Hypothalamus (tissue), 51 donors: ENCODE measurements at regions not wholly inside any gene's neighbourhood (a gene's known extent, or its start where the extent isn't known, plus 50 kb on each side); places are given as distances from the start of the nearest gene placed in this dataset.
A peak's percentile ranks its signal among the peaks of the same experiment; 100 is the strongest.
"Not testable (repeated sequence)": the region's sequence is repeated elsewhere in the genome, so short reads cannot be mapped to it uniquely, and the experiment has no call there.

ENCODE experiments used
- DNase-seq, 51 donors: peaks; one replicate each; lab custom pipeline; 2025; lab: John Stamatoyannopoulos, UW

GRCh38 chr16:26951950-26952349 is 114.8 kb upstream of the C16orf82 start:
- no peak for DNase-seq

DNA sequence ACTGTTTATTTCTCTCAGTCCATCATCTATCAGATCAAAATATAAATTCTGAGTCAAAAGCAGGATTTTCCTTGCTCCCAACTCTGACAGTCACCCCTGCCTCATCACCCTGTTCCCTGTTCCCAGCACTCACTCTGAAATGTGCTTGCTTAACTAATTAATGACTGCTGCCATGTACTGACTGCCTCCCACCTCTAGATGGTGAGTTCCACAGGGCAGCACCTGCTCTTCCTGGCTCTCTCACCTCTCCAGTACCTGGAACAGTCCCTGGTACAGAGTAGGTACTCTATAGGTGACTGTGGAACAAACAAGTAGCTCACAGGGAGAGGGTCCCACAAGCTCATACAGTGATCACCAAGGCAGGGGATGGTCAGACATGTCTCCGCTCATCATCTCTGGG is 114.3 kb upstream of the C16orf82 start:
- no peak for DNase-seq

- no peak for DNase-seq
Measured at GRCh38 chr16:26957283-26957859, 109.4 kb upstream of the C16orf82 start.

DNA sequence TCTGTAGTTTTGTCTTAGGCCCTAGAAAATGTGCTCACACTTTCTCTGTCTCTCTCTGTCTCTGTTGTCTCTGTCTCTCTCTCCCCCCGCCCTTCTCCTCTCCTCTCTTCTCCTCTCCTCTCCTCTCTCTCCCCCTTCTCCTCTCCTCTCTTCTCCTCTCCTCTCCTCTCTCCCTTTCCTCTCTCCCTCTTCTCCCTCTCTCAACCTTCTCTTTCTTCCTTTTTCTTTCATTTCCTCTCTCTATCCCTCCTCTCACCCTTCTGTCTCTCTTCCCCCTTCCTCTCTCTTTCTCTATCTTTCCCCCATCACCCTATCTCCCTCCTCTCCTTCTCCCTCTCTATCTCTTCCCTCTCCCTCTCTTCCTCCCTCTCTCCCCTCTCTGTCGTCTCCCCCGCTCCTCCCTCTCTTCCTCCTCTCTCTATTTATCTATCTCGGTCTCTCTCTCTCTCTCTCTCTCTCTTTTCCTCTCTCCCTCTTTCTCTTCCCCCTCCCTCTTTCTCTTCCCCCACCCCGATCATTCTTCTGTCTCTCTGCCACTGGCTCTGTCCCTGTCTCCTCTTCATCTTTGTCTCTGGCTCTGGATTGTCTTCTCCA is 107.2 kb upstream of the C16orf82 start:
- no peak for DNase-seq

DNA sequence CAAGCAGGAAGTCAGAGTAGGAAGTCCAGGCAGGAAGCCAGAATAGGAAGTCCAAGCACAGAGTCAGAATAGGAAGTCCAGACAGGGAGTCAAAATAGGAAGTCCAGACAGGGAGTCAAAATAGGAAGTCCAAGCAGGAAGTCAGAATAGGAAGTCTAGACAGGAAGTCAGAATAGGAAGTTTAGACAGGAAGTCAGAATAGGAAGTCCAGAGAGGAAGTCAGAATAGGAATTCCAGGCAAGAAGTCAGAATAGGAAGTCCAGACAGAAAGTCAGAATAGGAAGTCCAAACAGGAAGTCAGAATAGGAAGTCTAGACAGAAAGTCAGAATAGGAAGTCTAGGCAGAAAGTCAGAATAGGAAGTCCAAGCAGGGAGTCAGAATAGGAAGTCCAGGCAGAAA is 105.3 kb upstream of the C16orf82 start:
- no peak for DNase-seq

- DNase-seq, result no peak
Measured at GRCh38 chr16:26963109-26963508, 103.6 kb upstream of the C16orf82 start.

- DNase-seq, result no peak
Measured at GRCh38 chr16:26969589-26970231, 97.0 kb upstream of the C16orf82 start.

- no peak for DNase-seq
Measured at GRCh38 chr16:26970292-26970691, 96.4 kb upstream of the C16orf82 start.

- DNase-seq, result peak in 2 of 51 donors; percentile 4 to 12
Measured at GRCh38 chr16:26976873-26977272, 89.9 kb upstream of the C16orf82 start.

DNA sequence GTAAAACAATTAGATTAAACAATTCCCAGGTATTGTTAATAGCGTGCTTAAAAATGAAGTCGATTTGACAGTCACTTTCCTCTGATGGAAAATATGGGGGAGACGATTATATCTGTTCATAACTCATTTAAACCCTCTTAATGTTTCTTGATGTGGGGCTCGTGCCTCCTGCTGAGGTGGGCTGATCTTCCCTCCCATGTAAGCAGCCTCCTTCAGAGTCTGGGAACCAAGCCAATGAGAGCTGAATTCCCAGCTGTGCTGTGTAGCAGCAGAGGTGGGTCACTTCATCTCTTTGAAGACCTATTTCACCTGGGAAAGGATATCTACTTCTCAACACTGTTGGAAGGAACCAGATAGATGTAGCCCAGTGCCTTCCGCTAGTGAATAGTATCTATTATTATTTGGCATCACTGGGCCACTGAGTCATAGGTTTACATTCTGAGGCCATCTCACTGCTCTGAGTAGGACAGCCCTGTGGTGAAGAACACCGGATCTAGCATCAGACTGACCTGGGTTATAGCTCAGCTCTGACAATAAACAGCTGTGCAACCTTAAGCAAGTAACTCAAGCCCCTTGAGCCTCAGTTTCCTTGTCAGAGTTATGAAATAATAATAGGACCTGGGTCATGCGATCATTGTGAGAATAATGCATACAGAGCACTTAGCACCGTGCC is 85.3 kb upstream of the C16orf82 start:
- peak in 1 of 51 donors; percentile 5 for DNase-seq

- no peak for DNase-seq
Measured at GRCh38 chr16:26982422-26982821, 84.3 kb upstream of the C16orf82 start.

- DNase-seq, result no peak
Measured at GRCh38 chr16:26983426-26983825, 83.3 kb upstream of the C16orf82 start.

DNA sequence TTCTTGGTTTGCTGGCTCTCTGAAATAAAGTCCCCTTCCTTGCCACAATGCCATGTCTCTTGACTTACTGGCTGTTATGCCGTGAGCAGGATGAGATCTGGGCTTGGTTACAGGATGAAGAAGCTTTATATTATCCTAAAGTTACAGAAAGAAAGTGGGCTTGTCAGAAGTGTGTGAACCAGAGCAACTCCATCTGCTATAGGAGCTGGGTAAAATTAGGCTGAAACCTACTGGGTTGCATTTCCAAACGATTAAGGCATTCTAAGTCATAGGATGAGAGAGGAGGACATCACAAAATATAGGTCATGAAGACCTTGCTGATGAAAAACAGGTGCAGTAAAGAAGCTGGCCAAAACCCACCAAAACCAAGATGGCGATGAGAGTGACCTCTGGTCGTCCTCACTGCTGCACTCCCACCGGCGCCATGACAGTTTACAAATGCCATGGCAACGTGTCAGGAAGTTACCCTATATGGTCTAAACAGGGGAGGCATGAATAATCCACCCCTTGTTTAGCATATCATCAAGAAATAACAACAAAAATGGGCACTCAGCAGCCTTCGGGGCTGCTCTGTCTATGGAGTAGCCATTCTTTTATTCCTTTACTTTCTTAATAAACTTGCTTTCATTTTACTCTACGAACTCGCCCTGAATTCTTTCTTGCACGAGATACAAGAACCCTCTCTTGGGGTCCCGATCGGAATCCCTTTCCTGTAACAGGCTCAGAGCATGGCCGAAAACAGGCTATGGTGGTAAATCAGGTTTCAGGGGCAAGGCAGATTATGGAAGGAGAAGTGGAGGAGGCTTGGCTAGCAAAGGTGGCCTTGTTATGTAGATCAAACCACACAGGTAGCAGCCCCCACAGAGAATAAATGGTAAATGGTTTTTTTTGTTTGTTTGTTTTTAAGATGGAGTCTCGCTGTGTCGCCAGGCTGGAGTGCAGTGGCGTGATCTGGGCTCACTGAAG is 81.3 kb upstream of the C16orf82 start:
- DNase-seq, result no peak

DNA sequence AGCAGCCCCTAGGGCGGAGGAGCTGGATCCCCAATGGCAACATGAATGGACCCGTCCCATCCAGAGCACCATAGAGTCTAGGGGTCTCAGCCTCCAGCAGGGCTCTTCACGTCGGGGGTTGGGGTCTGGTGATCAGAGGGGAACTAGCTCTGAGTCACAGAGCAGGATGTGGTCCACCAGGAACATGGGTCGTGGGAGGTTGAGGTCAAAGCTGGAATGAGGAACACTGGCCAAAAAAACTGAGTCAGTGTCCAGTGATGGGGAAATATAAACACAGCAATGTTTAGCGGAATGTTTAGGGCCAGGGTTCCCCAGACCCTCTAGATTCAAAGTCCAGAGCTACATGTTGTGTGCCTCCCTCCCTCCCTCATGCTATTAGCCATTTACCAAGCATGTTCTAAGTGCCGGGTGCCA is 79.1 kb upstream of the C16orf82 start:
- no peak for DNase-seq

DNA sequence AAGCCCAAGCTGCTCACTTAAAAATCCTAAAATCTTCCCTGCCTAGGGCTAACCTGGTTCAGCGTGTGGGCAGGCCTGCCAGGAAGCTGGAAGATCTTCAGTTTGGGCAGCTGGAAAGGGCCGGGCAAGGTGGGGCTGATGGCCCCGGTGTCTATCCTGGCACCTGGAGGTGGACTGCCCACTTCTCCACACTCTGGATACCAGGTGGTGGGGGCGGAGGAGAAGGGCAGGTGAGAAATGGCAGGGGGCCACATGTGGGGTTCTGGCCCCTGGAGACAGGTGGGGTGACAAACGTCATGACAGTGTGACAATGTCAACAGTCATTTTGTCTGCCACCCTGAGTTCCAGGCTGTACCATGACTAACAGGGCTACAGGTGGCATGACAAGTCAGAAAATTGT is 78.5 kb upstream of the C16orf82 start:
- DNase-seq, result no peak

- not testable (repeated sequence) for DNase-seq
Measured at GRCh38 chr16:26990384-26991120, 76.2 kb upstream of the C16orf82 start.

DNA sequence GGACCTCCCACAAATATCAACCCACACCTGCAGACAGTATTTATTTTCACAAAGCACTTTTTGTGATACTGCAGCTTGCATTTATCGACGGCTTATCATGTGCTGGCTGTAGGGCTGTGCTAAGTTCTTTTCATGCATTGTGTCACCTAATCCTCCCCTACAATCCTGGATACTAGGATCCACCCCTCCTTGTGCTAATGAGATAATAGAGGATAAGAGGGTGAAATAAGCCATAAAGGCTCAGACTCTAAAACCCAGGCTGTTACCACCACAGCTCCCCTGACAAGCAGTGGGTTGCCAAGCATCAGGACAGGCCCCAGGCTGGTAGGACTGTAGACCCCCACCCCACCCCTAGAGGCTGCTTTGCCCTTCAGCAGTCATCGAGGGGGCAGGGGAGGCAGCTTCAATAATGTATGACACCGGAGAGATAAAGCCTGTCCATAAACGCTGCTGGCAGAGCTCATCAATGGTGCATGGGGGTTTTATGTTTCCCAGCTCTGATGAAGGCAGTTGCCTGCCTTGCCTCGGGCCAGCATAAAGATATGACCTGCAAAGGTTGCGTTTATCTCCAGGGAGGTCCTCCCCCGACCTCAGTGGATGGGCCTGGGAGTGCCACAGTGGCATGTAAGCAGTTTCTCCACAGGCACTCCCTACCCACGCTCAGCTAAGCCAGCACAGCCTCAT is 73.9 kb upstream of the C16orf82 start:
- DNase-seq, result no peak

- no peak for DNase-seq
Measured at GRCh38 chr16:26993511-26993910, 73.2 kb upstream of the C16orf82 start.

GRCh38 chr16:26993963-26994362 is 72.8 kb upstream of the C16orf82 start:
- DNase-seq, result no peak
